Prostate gland (tissue), 2 donors: ENCODE measurements at regions not wholly inside any gene's neighbourhood (a gene's known extent, or its start where the extent isn't known, plus 50 kb on each side); places are given as distances from the start of the nearest gene placed in this dataset.

Experiments
- POLR2A ChIP-seq: fragments of 450-650 bp; IDR thresholded peaks from one replicate; pipeline ENCODE4 v1.6.1; 2016; ENCODE audit warnings: antibody characterized with exemption, mild to moderate bottlenecking
- POLR2AphosphoS5 ChIP-seq: sonication (generic); formaldehyde crosslinking; IDR thresholded peaks from one replicate; pipeline ENCODE4 v1.6.1; 2017; ENCODE audit warnings: antibody characterized with exemption
- TF ChIP-seq, protein P1 (sequence below), 4 experiments: fragments of 200-600 bp in 2 of 4; fragments of 450-650 bp in 2 of 4; sonication (generic) in 2 of 4; IDR thresholded peaks; 1 replicate in 3 of 4; 2 replicates in 1 of 4; pipeline ENCODE4 v1.5.1; 2016 to 2019; ENCODE audit warnings: antibody characterized with exemption in 4 of 4, mild to moderate bottlenecking in 2 of 4, moderate library complexity in 2 of 4

DNA sequence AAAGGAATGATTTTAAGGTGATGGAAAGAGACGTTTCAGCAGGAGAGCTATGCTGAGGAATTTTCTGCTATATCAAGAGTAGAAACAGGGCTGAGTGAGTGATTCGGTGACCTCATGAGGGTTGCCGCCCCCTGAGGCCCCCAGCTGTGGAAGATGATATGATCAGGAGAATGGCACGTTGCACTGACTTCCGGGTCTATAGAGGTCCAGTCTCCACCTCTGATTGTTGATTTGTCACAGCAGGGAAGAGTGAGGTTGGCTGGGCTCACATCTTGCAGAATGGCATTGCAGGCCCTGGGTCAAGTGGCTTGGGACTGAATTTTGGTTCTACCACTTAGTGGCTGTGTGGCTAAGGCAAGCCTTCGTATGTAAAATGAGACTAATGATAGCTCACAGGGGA lies 205.1 kb downstream of the SNX19 start:
- no peak for TF ChIP-seq POLR2AphosphoS5
- TF ChIP-seq, protein P1, sequence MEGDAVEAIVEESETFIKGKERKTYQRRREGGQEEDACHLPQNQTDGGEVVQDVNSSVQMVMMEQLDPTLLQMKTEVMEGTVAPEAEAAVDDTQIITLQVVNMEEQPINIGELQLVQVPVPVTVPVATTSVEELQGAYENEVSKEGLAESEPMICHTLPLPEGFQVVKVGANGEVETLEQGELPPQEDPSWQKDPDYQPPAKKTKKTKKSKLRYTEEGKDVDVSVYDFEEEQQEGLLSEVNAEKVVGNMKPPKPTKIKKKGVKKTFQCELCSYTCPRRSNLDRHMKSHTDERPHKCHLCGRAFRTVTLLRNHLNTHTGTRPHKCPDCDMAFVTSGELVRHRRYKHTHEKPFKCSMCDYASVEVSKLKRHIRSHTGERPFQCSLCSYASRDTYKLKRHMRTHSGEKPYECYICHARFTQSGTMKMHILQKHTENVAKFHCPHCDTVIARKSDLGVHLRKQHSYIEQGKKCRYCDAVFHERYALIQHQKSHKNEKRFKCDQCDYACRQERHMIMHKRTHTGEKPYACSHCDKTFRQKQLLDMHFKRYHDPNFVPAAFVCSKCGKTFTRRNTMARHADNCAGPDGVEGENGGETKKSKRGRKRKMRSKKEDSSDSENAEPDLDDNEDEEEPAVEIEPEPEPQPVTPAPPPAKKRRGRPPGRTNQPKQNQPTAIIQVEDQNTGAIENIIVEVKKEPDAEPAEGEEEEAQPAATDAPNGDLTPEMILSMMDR (IDR thresholded peaks at IDR 0.05): no peak
- no peak for TF ChIP-seq POLR2A
